ENCODE measurements at regions not wholly inside any gene's neighbourhood (a gene's known extent, or its start where the extent isn't known, plus 50 kb on each side); places are given as distances from the start of the nearest gene placed in this dataset.

DNA sequence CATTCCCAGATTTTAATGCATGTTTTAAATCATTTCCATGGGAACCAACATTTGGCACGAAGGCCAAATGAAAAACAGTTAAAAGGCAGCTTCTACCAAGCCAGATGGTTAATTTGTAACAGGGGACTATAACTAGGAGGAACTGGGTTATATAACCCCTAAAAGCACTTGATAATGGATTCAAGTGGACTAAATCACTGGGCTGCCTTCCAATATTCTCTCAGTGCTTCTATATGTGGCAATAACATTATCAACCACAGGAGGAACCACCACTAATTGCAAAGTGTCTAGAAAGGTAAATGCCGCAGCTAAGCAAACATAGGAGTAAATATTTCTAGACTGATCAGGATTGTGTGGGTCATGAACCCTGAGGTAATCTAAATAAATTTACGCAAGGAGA lies 391.5 kb downstream of the UBE2NL start:
- no peak for DNase-seq (ENCODE audit: extremely low spot score in 2 of 2)
- Histone ChIP-seq H3K27ac (no peak overlapping the region), H3K27me3 (no peaks in the 10 kb centered on the region), H3K4me1 (no peaks in the 10 kb centered on the region), H3K4me3 (no peak overlapping the region), H3K9me3 (no peaks in the 10 kb centered on the region), H3K36me3 (no peaks in the 10 kb centered on the region)
- intact Hi-C loops (cut with DNase I): no loop called here
- TF ChIP-seq, protein P1, sequence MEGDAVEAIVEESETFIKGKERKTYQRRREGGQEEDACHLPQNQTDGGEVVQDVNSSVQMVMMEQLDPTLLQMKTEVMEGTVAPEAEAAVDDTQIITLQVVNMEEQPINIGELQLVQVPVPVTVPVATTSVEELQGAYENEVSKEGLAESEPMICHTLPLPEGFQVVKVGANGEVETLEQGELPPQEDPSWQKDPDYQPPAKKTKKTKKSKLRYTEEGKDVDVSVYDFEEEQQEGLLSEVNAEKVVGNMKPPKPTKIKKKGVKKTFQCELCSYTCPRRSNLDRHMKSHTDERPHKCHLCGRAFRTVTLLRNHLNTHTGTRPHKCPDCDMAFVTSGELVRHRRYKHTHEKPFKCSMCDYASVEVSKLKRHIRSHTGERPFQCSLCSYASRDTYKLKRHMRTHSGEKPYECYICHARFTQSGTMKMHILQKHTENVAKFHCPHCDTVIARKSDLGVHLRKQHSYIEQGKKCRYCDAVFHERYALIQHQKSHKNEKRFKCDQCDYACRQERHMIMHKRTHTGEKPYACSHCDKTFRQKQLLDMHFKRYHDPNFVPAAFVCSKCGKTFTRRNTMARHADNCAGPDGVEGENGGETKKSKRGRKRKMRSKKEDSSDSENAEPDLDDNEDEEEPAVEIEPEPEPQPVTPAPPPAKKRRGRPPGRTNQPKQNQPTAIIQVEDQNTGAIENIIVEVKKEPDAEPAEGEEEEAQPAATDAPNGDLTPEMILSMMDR (IDR thresholded peaks at IDR 0.05): no peak
- no peak for TF ChIP-seq POLR2A (IDR thresholded peaks at IDR 0.05)
- TF ChIP-seq POLR2AphosphoS5 (IDR thresholded peaks at IDR 0.05; ENCODE audit: insufficient read depth in 1 of 2, low read depth in 1 of 2): no peak

DNA sequence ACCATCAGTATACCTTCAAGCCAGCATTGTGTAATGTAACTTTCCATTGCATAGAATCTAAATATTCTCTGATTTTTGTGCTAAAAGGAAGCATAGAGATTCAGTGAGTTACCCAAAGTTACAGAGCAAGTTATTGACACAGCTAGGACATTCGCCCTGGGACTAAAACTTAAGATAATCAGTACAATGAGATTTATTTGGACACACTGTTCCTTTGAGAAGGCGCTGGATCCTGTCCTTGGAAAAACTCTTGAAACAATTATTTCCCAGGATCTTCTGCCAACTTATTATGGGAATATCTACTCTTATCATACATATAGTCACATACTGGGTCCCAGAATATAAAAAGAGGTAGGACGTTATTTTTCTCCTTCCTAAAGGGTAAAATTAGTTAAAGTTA lies 392.0 kb downstream of the UBE2NL start:
- Histone ChIP-seq H3K27me3 (no peaks in the 10 kb centered on the region), H3K4me1 (no peaks in the 10 kb centered on the region), H3K4me3 (no peak overlapping the region), H3K27ac (no peak overlapping the region), H3K9me3 (no peaks in the 10 kb centered on the region), H3K36me3 (no peaks in the 10 kb centered on the region)
- DNase-seq (ENCODE audit: extremely low spot score in 2 of 2): no peak
- TF ChIP-seq POLR2AphosphoS5 (IDR thresholded peaks at IDR 0.05; ENCODE audit: insufficient read depth in 1 of 2, low read depth in 1 of 2) (no peak), POLR2A (IDR thresholded peaks at IDR 0.05) (no peak)
- TF ChIP-seq, protein P1 (IDR thresholded peaks at IDR 0.05): no peak
- intact Hi-C loops (cut with DNase I): no loop called here

DNA sequence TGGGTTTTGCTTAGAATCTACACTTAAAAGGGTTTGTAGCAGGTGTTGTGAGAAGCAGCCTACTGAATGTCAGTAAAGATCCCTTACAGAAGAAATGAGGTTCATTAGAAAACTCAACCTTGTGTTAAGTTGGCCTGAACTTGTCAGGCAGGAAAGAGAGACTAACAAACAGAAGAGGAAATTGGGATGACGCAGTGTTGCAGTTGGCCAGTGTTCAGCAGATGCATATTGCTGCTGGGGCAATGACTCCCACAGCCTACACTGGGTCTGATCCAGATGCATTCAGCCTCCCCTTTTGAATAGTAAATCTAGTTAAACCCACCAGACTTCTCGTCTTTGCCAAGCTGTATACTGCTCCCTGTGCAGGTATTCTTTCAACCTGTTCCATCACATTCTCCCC lies 409.4 kb downstream of the UBE2NL start:
- intact Hi-C loops (cut with DNase I): no loop called here
- H3K36me3 ChIP-seq: no peaks in the 10 kb centered on the region
- H3K27ac ChIP-seq: no peak overlapping the region
- no peaks in the 10 kb centered on the region for H3K9me3 ChIP-seq
- H3K4me1 ChIP-seq: no peaks in the 10 kb centered on the region
- H3K27me3 ChIP-seq: no peaks in the 10 kb centered on the region
- H3K4me3 ChIP-seq: no peak overlapping the region
- no peak for DNase-seq (ENCODE audit: extremely low spot score in 2 of 2)
- TF ChIP-seq, protein P1 (IDR thresholded peaks at IDR 0.05): no peak
- TF ChIP-seq POLR2A (IDR thresholded peaks at IDR 0.05) (no peak), POLR2AphosphoS5 (IDR thresholded peaks at IDR 0.05; ENCODE audit: insufficient read depth in 1 of 2, low read depth in 1 of 2) (no peak)

DNA sequence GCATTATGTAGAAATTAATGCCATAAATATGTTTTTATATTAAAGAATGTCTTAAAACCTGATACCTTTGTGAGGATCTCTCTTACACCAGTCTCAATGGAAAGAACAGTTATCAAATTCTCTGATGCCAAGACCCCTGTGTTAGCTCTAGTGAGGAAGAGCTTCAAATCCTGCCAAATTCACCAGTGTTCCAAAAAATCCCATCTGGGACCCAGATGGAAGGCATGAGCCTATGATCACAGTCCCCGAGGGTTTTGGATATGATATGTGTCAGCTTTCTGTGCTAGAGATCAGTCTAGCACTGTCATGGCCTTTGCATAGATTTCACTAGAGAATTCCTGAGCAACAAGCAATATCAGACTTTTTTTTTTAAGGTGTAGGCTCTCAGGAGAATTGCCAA lies 412.1 kb downstream of the UBE2NL start:
- Histone ChIP-seq H3K4me1 (no peaks in the 10 kb centered on the region), H3K4me3 (no peak overlapping the region), H3K36me3 (no peaks in the 10 kb centered on the region), H3K27me3 (no peaks in the 10 kb centered on the region), H3K9me3 (no peaks in the 10 kb centered on the region), H3K27ac (no peak overlapping the region)
- no peak for DNase-seq (ENCODE audit: extremely low spot score in 2 of 2)
- intact Hi-C loops (cut with DNase I): no loop called here
- TF ChIP-seq, protein P1 (IDR thresholded peaks at IDR 0.05): no peak
- TF ChIP-seq POLR2A (IDR thresholded peaks at IDR 0.05) (no peak), POLR2AphosphoS5 (IDR thresholded peaks at IDR 0.05; ENCODE audit: insufficient read depth in 1 of 2, low read depth in 1 of 2) (no peak)

DNA sequence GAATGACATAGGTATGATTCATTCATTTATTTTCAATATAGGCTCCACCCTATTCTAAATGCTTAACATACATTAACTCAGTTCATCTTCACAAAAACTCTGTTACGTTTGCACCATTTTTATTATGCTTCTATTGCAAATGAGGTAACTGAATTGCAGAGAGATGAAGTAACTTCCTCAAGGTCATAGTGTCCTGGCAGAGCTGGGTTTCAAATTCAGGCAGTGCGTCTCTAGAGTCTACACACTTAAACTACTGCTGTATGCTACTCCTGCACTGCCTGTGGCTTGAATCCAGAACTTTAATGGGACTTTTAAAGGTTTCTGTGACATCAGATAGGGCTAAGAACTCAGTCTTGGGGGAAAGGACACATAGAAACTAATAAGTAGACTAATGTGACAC lies 413.4 kb downstream of the UBE2NL start:
- no peak overlapping the region for H3K4me3 ChIP-seq
- H3K27ac ChIP-seq: no peak overlapping the region
- no peaks in the 10 kb centered on the region for H3K27me3 ChIP-seq
- no peaks in the 10 kb centered on the region for H3K4me1 ChIP-seq
- intact Hi-C loops (cut with DNase I): no loop called here
- H3K36me3 ChIP-seq: no peaks in the 10 kb centered on the region
- DNase-seq (ENCODE audit: extremely low spot score in 2 of 2): no peak
- no peaks in the 10 kb centered on the region for H3K9me3 ChIP-seq
- no peak for TF ChIP-seq POLR2A (IDR thresholded peaks at IDR 0.05)
- TF ChIP-seq, protein P1 (IDR thresholded peaks at IDR 0.05): no peak
- no peak for TF ChIP-seq POLR2AphosphoS5 (IDR thresholded peaks at IDR 0.05; ENCODE audit: insufficient read depth in 1 of 2, low read depth in 1 of 2)
